H1 (cell line): ENCODE measurements at regions not wholly inside any gene's neighbourhood (a gene's known extent, or its start where the extent isn't known, plus 50 kb on each side); places are given as distances from the start of the nearest gene placed in this dataset.

Experiments used
- CTCF ChIA-PET: fragments of 300-600 bp; sonication (Branson Sonifier 250); formaldehyde crosslinking; loops from one replicate; lab custom pipeline; 2021; ENCODE audit not compliant: partially characterized antibody; lab: Charles Lee
- POLR2A ChIA-PET: fragments of 300-600 bp; sonication (Branson Sonifier 250); formaldehyde crosslinking; loops from one replicate; lab custom pipeline; 2021; ENCODE audit warnings: inconsistent platforms; ENCODE audit not compliant: partially characterized antibody; lab: Charles Lee
- DNase-seq, 2 experiments: peaks; one replicate each; pipeline versions ENCODE4 v3.0.0 to v3.0.0-alpha.2; 2010 to 2022; ENCODE audit warnings: low spot score in 2 of 2, low read depth in 1 of 2, mixed read lengths in 1 of 2
- FAIRE-seq: peaks from 2 replicates; lab custom pipeline; 2011; peaks lifted over from hg19 to GRCh38; lab: Jason Lieb, UNC
- H2AFZ ChIP-seq: 2 replicates; pipeline ENCODE4 v1.8.1; 2012; ENCODE audit warnings: low read length, inconsistent platforms
- H2AK5ac ChIP-seq: 2 replicates; pipeline ENCODE4 v1.6.1; 2013; ENCODE audit warnings: low read depth, low read length
- H2BK120ac ChIP-seq: replicated peaks from 2 replicates; pipeline ENCODE3; 2013; ENCODE audit warnings: low read depth, low read length, inconsistent platforms
- H2BK12ac ChIP-seq: 2 replicates; pipeline ENCODE4 v1.6.1; 2013; ENCODE audit warnings: low read depth, low read length
- H2BK15ac ChIP-seq: 2 replicates; pipeline ENCODE4 v1.6.1; 2013; ENCODE audit warnings: low read length
- H2BK20ac ChIP-seq: 2 replicates; pipeline ENCODE4 v1.6.1; 2013; ENCODE audit warnings: low read length
- H2BK5ac ChIP-seq: 2 replicates; pipeline ENCODE4 v1.6.1; 2013; ENCODE audit warnings: low read depth, low read length
- H3K14ac ChIP-seq: 2 replicates; pipeline ENCODE4 v1.6.1; 2013; ENCODE audit warnings: inconsistent platforms; ENCODE audit not compliant: insufficient read length
- H3K18ac ChIP-seq: 2 replicates; pipeline ENCODE4 v1.6.1; 2013; ENCODE audit warnings: low read length; ENCODE audit errors: extremely low read depth
- H3K23ac ChIP-seq: 2 replicates; pipeline ENCODE4 v1.6.1; 2013; ENCODE audit warnings: inconsistent platforms; ENCODE audit not compliant: insufficient read length
- H3K23me2 ChIP-seq: 2 replicates; pipeline ENCODE4 v1.6.1; 2013; ENCODE audit warnings: low read depth, low read length
- H3K27ac ChIP-seq: 2 replicates; pipeline ENCODE4 v1.6.1; 2011; ENCODE audit warnings: low read depth, low read length, inconsistent platforms
- H3K27me3 ChIP-seq, 4 experiments: replicated peaks in 1 of 4; 1 replicate in 1 of 4; 2 replicates in 3 of 4; pipeline versions ENCODE4 v1.6.1 to v1.8.1; 2011 to 2013; ENCODE audit warnings: low read length in 3 of 4, mild to moderate bottlenecking in 3 of 4, inconsistent platforms in 2 of 4, mixed read lengths in 2 of 4, moderate library complexity in 1 of 4; ENCODE audit not compliant: control insufficient read depth in 3 of 4, insufficient read depth in 3 of 4; ENCODE audit errors: extremely low read depth in 1 of 4
- H3K36me3 ChIP-seq, 4 experiments: 2 replicates each; pipeline versions ENCODE4 v1.6.1 to v1.8.1; 2011 to 2013; ENCODE audit warnings: mild to moderate bottlenecking in 4 of 4, low read length in 3 of 4, moderate library complexity in 2 of 4, control low read depth in 1 of 4, inconsistent platforms in 1 of 4; ENCODE audit not compliant: insufficient read depth in 4 of 4, control insufficient read depth in 2 of 4
- H3K4ac ChIP-seq: replicated peaks from 2 replicates; pipeline ENCODE3; 2013; ENCODE audit warnings: low read length, low read depth, mixed read lengths, inconsistent platforms; ENCODE audit not compliant: insufficient read length
- H3K4me1 ChIP-seq, 4 experiments: replicated peaks in 1 of 4; 1 replicate in 1 of 4; 2 replicates in 3 of 4; pipeline versions ENCODE4 v1.6.1 to v1.8.1; 2011 to 2013; ENCODE audit warnings: low read length in 3 of 4, inconsistent platforms in 2 of 4, mixed read lengths in 1 of 4; ENCODE audit not compliant: insufficient read depth in 4 of 4, control insufficient read depth in 3 of 4
- H3K4me2 ChIP-seq, 2 experiments: 2 replicates each; pipeline versions ENCODE4 v1.6.1 to v1.8.1; 2011 to 2013; ENCODE audit warnings: low read depth in 2 of 2, low read length in 2 of 2, control low read depth in 1 of 2, inconsistent platforms in 1 of 2, mild to moderate bottlenecking in 1 of 2; ENCODE audit not compliant: insufficient read depth in 1 of 2
- H3K4me3 ChIP-seq, 4 experiments: fragments of 200-600, 300-600 bp in 1 of 4; sonication (generic), shearing (Covaris generic), sonication (Bioruptor Twin) in 1 of 4; 2 replicates each; pipeline versions ENCODE4 v1.5.1 to v1.8.1; 2011 to 2016; ENCODE audit warnings: low read length in 4 of 4, low read depth in 3 of 4, control low read depth in 2 of 4, inconsistent platforms in 2 of 4, mild to moderate bottlenecking in 2 of 4, mixed read lengths in 1 of 4, moderate library complexity in 1 of 4; ENCODE audit not compliant: insufficient read depth in 2 of 4; ENCODE audit errors: extremely low read depth in 1 of 4
- H3K56ac ChIP-seq: replicated peaks from 2 replicates; pipeline ENCODE3; 2013; ENCODE audit warnings: low read depth, mild to moderate bottlenecking, mixed read lengths, low read length, inconsistent platforms; ENCODE audit not compliant: insufficient read length
- H3K79me1 ChIP-seq: 2 replicates; pipeline ENCODE4 v1.6.1; 2013; ENCODE audit warnings: low read depth, low read length, control low read depth
- H3K79me2 ChIP-seq, 2 experiments: 2 replicates each; pipeline versions ENCODE4 v1.6.1 to v1.8.1; 2012 to 2013; ENCODE audit warnings: low read length in 2 of 2, mild to moderate bottlenecking in 2 of 2, inconsistent platforms in 1 of 2; ENCODE audit not compliant: insufficient read depth in 2 of 2, control insufficient read depth in 1 of 2
- H3K9ac ChIP-seq, 4 experiments: replicated peaks in 1 of 4; 1 replicate in 1 of 4; 2 replicates in 3 of 4; pipeline versions ENCODE4 v1.6.1 to v1.8.1; 2011 to 2013; ENCODE audit warnings: low read depth in 3 of 4, low read length in 3 of 4, control low read depth in 2 of 4, mild to moderate bottlenecking in 2 of 4, moderate library complexity in 2 of 4, inconsistent platforms in 1 of 4; ENCODE audit errors: extremely low read depth in 1 of 4
- H3K9me3 ChIP-seq, 2 experiments: 2 replicates each; pipeline versions ENCODE4 v1.6.1 to v1.8.1; 2012 to 2013; ENCODE audit warnings: mild to moderate bottlenecking in 2 of 2, moderate library complexity in 2 of 2, control low read depth in 1 of 2, inconsistent platforms in 1 of 2, low read depth in 1 of 2, low read length in 1 of 2, mixed read lengths in 1 of 2; ENCODE audit not compliant: insufficient read depth in 2 of 2
- H4K20me1 ChIP-seq, 2 experiments: replicated peaks in 1 of 2; 2 replicates each; pipeline versions ENCODE3 to v1.8.1; 2011 to 2013; ENCODE audit warnings: inconsistent platforms in 2 of 2, low read length in 2 of 2, mild to moderate bottlenecking in 1 of 2; ENCODE audit not compliant: insufficient read depth in 2 of 2, control insufficient read depth in 1 of 2
- H4K5ac ChIP-seq: 2 replicates; pipeline ENCODE4 v1.6.1; 2013; ENCODE audit warnings: low read length, low read depth, mixed read lengths, inconsistent platforms; ENCODE audit not compliant: insufficient read length
- H4K8ac ChIP-seq: 2 replicates; pipeline ENCODE4 v1.8.0; 2013; ENCODE audit warnings: mild to moderate bottlenecking, moderate library complexity, low read length, inconsistent platforms; ENCODE audit not compliant: insufficient read depth; ENCODE audit errors: extremely low read depth
- H4K91ac ChIP-seq: replicated peaks from 2 replicates; pipeline ENCODE3; 2013; ENCODE audit warnings: low read length, mixed read lengths, inconsistent platforms; ENCODE audit not compliant: insufficient read length
- BCL11A ChIP-seq, 2 experiments: IDR thresholded peaks; one replicate each; pipeline ENCODE4 v1.6.1; 2011; ENCODE audit warnings: low read depth in 2 of 2, low read length in 2 of 2, mild to moderate bottlenecking in 2 of 2
- BRCA1 ChIP-seq: IDR thresholded peaks from 2 replicates; pipeline ENCODE4 v1.6.1; 2012; ENCODE audit warnings: low read depth, low read length, improper control_type of control experiment
- CHD2 ChIP-seq: IDR thresholded peaks from 2 replicates; pipeline ENCODE4 v1.6.1; 2012; ENCODE audit warnings: low read length, improper control_type of control experiment
- KDM1A ChIP-seq: fragments of 200-600, 300-600 bp; sonication (generic); IDR thresholded peaks from 2 replicates; pipeline ENCODE4 v1.7.1; 2016; ENCODE audit warnings: mild to moderate bottlenecking, low read length, borderline replicate concordance
- KDM4A ChIP-seq: IDR thresholded peaks from one replicate; pipeline ENCODE4 v1.7.1; 2012; ENCODE audit warnings: low read depth, mild to moderate bottlenecking, moderate library complexity, low read length, inconsistent platforms; ENCODE audit not compliant: severe bottlenecking
- KDM5A ChIP-seq: fragments of 200-600 bp; IDR thresholded peaks from 2 replicates; pipeline ENCODE4 v1.7.1; 2012; ENCODE audit warnings: mild to moderate bottlenecking, low read length, inconsistent platforms, mixed read lengths
- MAFK ChIP-seq: IDR thresholded peaks from 2 replicates; pipeline ENCODE4 v1.6.1; 2012; ENCODE audit warnings: low read depth, mild to moderate bottlenecking, improper control_type of control experiment, low read length
- RXRA ChIP-seq: IDR thresholded peaks from 2 replicates; pipeline ENCODE4 v1.6.1; 2011; ENCODE audit warnings: low read depth, mild to moderate bottlenecking, low read length, moderate library complexity; ENCODE audit not compliant: insufficient read depth
- SIRT6 ChIP-seq: IDR thresholded peaks from one replicate; pipeline ENCODE4 v1.7.1; 2012; ENCODE audit warnings: low read length, inconsistent platforms
- TAF7 ChIP-seq: optimal IDR thresholded peaks from 2 replicates; pipeline ENCODE3; 2011; ENCODE audit warnings: low read depth, mild to moderate bottlenecking, inconsistent platforms, low read length, moderate library complexity, borderline replicate concordance
- WGBS, 2 experiments: shearing (Covaris generic) in 1 of 2; methylation state at CpG; one replicate each; pipeline versions ENCODE4 v1.1.6 to v1.1.7; 2013 to 2015; ENCODE audit warnings: low lambda C conversion rate in 2 of 2, mixed read lengths in 2 of 2, inconsistent platforms in 1 of 2, low coverage in 1 of 2, missing lambda C conversion rate in 1 of 2; ENCODE audit not compliant: insufficient replicate concordance in 2 of 2, insufficient coverage in 1 of 2, insufficient read length in 1 of 2; ENCODE audit errors: extremely low coverage in 1 of 2, missing lambda C conversion rate in 1 of 2; 5-methylcytosine and 5-hydroxymethylcytosine counted together

GRCh38 chr12:98229540-98229924 lies 285.9 kb upstream of the TMPO start:
- Histone ChIP-seq H3K4me1 (no peaks in the 10 kb centered on the region), H3K23ac (no peak overlapping the region), H4K91ac (no peak overlapping the region), H2BK20ac (no peak overlapping the region), H2BK15ac (no peak overlapping the region), H3K9ac (no peak overlapping the region), H4K20me1 (no peaks in the 10 kb centered on the region), H2AFZ (no peak overlapping the region), H3K79me1 (no peaks in the 10 kb centered on the region), H3K23me2 (no peaks in the 10 kb centered on the region), H2BK5ac (no peak overlapping the region), H3K56ac (no peak overlapping the region), H3K4ac (no peak overlapping the region), H4K8ac (no peak overlapping the region), H2BK120ac (no peak overlapping the region), H2BK12ac (no peak overlapping the region), H3K36me3 (no peaks in the 10 kb centered on the region), H3K4me3 (no peak overlapping the region), H3K18ac (no peak overlapping the region), H4K5ac (no peak overlapping the region), H3K27ac (no peak overlapping the region), H3K27me3 (no peaks in the 10 kb centered on the region), H3K14ac (no peak overlapping the region), H2AK5ac (no peak overlapping the region), H3K4me2 (no peak overlapping the region), H3K9me3 (no peaks in the 10 kb centered on the region), H3K79me2 (no peaks in the 10 kb centered on the region)
- TF ChIP-seq TAF7, result no peak
- TF ChIP-seq KDM4A, result no peak
- no peak for TF ChIP-seq RXRA
- no peak for TF ChIP-seq KDM5A
- no peak for TF ChIP-seq CHD2
- TF ChIP-seq SIRT6, result no peak
- no peak for TF ChIP-seq BRCA1
- no peak for TF ChIP-seq MAFK
- no peak for TF ChIP-seq KDM1A
- no peak for TF ChIP-seq BCL11A (IDR thresholded peaks at IDR 0.05; ENCODE audit: low read depth in 2 of 2, low read length in 2 of 2)
- POLR2A ChIA-PET, result no interaction called here
- FAIRE-seq (no peak), DNase-seq (no peak)
- 77% methylated on average over 2 of the region's 2 CpGs; no CpG with 5 or more reads in 1 of the 2 experiments for WGBS, 2 experiments
- CTCF ChIA-PET, result interaction anchor here (1.6 to 4.9 kb wide), 5 partner anchors 8 to 169 kb away, joined by 15 to 67 read pairs (median 34); no protein-coding TSS in a partner anchor
